ENCODE measurements at regions not wholly inside any gene's neighbourhood (a gene's known extent, or its start where the extent isn't known, plus 50 kb on each side); places are given as distances from the start of the nearest gene placed in this dataset.

- no peaks in the 10 kb centered on the region for H3K4me1 ChIP-seq
- DNase-seq (ENCODE audit: low spot score in 2 of 2), result no peak
- H3K4me3 ChIP-seq, result no peak overlapping the region
- no peaks in the 10 kb centered on the region for H3K27me3 ChIP-seq
- no peak for TF ChIP-seq CTCF (IDR thresholded peaks at IDR 0.05)
- H3K9me3 ChIP-seq, result no peaks in the 10 kb centered on the region
- no peaks in the 10 kb centered on the region for H3K36me3 ChIP-seq
- intact Hi-C loops (cut with DNase I), result no loop called here
- H3K27ac ChIP-seq, result no peak overlapping the region
These were observed 345.9 kb upstream of the NUDT12 start for GRCh38 chr5:103908336-103909080.

GRCh38 chr5:103907001-103907400, 344.4 kb upstream of the NUDT12 start:
- intact Hi-C loops (cut with DNase I), result no loop called here
- no peaks in the 10 kb centered on the region for H3K36me3 ChIP-seq
- DNase-seq (ENCODE audit: low spot score in 2 of 2), result no peak
- no peak overlapping the region for H3K4me3 ChIP-seq
- no peaks in the 10 kb centered on the region for H3K4me1 ChIP-seq
- H3K9me3 ChIP-seq, result no peaks in the 10 kb centered on the region
- TF ChIP-seq CTCF (IDR thresholded peaks at IDR 0.05), result no peak
- no peaks in the 10 kb centered on the region for H3K27me3 ChIP-seq
- H3K27ac ChIP-seq, result no peak overlapping the region

GRCh38 chr5:103904651-103905050, 342.1 kb upstream of the NUDT12 start:
- Histone ChIP-seq H3K4me3 (no peak overlapping the region), H3K4me1 (no peaks in the 10 kb centered on the region), H3K36me3 (no peaks in the 10 kb centered on the region), H3K27ac (no peak overlapping the region), H3K9me3 (no peaks in the 10 kb centered on the region), H3K27me3 (no peaks in the 10 kb centered on the region)
- intact Hi-C loops (cut with DNase I), result no loop called here
- no peak for TF ChIP-seq CTCF (IDR thresholded peaks at IDR 0.05)
- DNase-seq (ENCODE audit: low spot score in 2 of 2), result no peak

GRCh38 chr5:103902893-103903292, 340.3 kb upstream of the NUDT12 start:
- DNase-seq (ENCODE audit: low spot score in 2 of 2), result no peak
- TF ChIP-seq CTCF (IDR thresholded peaks at IDR 0.05), result no peak
- no peaks in the 10 kb centered on the region for H3K4me1 ChIP-seq
- H3K36me3 ChIP-seq, result no peaks in the 10 kb centered on the region
- H3K27ac ChIP-seq, result no peak overlapping the region
- H3K27me3 ChIP-seq, result no peaks in the 10 kb centered on the region
- no peak overlapping the region for H3K4me3 ChIP-seq
- H3K9me3 ChIP-seq, result no peaks in the 10 kb centered on the region
- intact Hi-C loops (cut with DNase I), result no loop called here

GRCh38 chr5:103901885-103902284, 339.3 kb upstream of the NUDT12 start:
- Histone ChIP-seq H3K27me3 (no peaks in the 10 kb centered on the region), H3K9me3 (no peaks in the 10 kb centered on the region), H3K4me3 (no peak overlapping the region), H3K36me3 (no peaks in the 10 kb centered on the region), H3K27ac (no peak overlapping the region), H3K4me1 (no peaks in the 10 kb centered on the region)
- TF ChIP-seq CTCF (IDR thresholded peaks at IDR 0.05), result no peak
- DNase-seq (ENCODE audit: low spot score in 2 of 2), result no peak
- intact Hi-C loops (cut with DNase I), result no loop called here

GRCh38 chr5:103896593-103896992, 334.0 kb upstream of the NUDT12 start:
- intact Hi-C loops (cut with DNase I), result no loop called here
- Histone ChIP-seq H3K4me1 (no peaks in the 10 kb centered on the region), H3K27me3 (no peaks in the 10 kb centered on the region), H3K4me3 (no peak overlapping the region), H3K36me3 (no peaks in the 10 kb centered on the region), H3K9me3 (no peaks in the 10 kb centered on the region), H3K27ac (no peak overlapping the region)
- TF ChIP-seq CTCF (IDR thresholded peaks at IDR 0.05), result no peak
- no peak for DNase-seq (ENCODE audit: low spot score in 2 of 2)

All from ascending aorta (tissue), 2 donors.